Stimulated activated CD8-positive, alpha-beta memory T cell treated with anti-CD3 and anti-CD28 coated beads, Interleukin-4, amount 100 ng/mL, for 48 hours (primary cell): ENCODE measurements at regions not wholly inside any gene's neighbourhood (a gene's known extent, or its start where the extent isn't known, plus 50 kb on each side); places are given as distances from the start of the nearest gene placed in this dataset.

Experiments
- DNase-seq: peaks from one replicate; pipeline ENCODE4 v3.0.0-alpha.2; 2020

DNA sequence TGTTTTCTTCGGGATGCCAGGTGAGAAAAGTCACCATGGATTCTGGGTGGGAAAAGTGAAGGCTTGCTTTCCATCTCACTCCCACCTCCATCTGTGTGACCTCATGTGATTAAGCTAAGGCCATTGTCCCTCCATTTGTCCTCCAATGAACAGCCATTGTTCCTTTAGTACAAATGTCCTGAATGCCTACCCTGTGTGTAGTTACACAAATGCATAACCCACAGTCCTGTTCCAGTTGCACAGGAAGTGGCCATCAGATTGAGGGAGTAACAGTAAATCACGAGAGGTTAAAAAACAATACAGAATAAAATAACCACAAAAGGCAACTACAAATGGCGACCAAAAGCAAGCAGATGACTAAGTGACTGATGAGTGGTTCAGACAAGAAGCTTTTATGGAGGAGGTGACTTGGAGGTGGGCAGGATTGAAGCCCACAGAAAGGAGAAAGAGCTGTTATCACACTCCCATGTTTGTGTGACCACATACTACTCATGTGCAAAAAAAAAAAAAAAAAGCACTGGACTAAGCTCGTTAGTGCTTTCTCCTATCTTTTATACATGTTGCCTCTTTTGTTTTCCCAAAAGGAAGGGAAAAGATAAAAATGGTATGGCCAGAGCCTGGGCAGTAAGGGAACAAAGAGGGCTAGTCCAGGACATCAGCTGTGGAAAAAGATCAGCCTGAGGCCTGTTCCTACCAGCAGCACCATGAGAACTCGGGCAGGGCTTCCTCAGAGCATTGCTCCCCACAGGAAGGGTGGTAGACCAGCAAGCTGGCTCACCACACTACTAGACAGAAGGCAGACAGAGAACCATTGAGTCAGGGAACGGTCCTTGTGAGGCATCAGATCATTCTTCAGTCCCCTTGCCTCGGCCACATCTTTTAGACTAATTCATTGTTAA, 111.0 kb downstream of the TFAP2A start:
- DNase-seq, result no peak

DNA sequence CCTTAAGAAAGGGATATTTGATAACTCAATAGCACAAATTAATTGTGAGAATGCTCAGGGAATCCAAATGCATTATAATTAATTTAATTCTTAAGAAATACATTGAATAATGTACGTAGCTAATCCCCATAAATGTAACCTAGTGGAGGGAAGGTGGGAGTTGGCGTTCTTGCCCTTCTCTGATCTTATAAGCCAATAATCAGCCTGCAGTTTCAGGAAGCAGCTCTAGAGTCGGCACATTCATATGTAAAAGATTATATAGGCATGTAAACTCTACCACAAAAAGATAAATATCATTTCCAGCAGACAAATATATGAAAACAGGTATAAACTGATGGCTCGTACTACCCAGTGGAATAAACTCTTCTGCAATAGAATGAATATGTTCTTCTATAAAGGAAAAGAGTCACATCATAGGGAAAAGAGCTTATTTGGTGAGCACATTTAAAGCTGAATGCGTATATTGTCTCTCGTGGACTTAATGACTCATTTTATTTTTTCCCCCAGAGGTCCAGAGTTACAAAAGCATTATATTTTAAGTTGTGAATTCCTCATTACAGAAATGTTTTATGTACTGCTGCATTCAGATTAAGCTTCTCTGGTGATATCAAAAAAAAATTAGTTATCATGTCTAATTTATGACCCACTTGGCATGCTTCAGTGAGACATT, 112.2 kb downstream of the TFAP2A start:
- DNase-seq, result no peak

DNA sequence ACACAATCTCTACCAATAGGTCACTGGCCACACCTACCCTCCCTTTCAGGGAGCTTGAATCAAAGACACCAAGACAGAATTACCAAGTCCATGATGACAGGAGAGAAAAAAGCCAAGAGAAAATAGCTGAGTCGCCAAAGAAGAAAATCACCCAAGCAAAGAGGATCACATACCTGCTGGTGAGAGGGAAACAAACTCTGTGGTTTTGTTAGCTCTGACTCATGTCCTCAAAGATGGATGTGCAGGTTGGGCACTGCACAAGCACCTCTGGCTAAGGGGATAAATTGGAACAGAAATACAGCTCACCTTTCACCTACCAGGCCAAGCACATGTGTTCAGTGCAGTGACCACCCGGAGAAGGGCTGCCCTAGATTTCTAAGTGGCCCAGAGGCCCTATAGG, 114.8 kb downstream of the TFAP2A start:
- no peak for DNase-seq

DNA sequence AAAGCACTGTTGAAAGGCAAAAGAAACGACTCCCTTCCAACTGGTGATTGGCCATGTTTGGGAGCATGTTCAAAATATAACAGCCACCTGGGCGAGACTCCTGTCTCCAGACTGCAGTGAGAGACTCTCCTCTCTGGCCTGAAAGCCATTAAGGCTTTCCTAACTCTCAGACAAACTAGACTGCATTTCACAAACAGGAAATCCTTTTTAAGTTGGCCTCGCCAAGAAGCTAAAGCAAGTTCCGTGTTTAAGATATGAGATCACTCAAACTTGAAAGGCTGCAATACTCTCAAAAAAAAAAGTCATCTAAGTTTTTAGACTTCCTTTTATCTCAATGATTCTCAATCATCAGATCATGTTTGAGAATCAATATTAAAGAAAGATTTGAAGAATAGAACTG, 117.0 kb downstream of the TFAP2A start:
- DNase-seq, result no peak

DNA sequence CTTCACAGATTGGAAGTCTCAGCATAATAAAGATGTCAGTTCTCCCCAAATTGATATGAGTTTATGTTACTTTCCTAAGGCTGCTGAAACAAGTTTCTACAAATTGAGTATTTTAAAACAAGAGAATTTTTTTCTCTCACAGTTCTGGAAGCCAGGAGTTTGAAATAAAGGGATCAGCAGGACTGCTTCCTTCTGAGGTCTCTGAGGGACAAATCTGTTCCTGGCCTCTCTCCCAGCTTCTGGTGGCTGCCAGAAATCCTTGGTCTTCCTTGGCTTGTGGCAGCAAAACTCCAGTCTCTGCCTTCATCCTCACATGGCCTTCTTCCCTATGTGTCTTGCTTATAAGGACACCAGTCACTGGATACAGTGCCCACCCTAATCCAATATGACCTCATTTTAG, 136.1 kb downstream of the TFAP2A start:
- DNase-seq, result no peak

DNA sequence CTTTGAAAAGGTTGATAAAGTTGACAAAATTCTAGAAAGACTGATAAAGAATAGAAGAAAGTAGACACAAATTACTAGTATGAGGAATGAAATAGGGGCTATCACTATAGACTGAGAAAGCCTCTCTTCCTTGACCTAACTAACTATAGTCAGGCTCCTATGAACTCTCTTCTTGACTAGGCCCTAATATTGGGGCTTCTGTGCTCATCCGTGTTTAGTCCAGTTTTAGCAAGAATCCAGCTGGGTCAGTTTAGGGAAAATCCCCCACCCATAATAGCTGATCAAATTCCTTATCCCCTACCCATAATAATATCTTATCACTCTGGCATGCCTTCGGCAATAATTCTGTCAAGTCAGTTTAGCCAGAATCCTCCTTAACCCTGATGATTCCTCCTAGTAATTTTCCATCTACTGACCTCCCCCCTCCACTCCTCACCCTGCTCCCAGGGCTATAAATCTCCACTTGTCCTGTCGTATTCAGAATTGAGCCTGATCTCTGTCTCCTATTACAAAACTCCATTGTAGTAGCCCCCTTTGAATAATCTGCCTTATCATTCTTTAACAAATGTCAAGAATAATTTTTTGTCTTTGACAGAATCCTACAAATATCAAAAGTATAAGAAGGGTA, 138.1 kb downstream of the TFAP2A start:
- no peak for DNase-seq

DNA sequence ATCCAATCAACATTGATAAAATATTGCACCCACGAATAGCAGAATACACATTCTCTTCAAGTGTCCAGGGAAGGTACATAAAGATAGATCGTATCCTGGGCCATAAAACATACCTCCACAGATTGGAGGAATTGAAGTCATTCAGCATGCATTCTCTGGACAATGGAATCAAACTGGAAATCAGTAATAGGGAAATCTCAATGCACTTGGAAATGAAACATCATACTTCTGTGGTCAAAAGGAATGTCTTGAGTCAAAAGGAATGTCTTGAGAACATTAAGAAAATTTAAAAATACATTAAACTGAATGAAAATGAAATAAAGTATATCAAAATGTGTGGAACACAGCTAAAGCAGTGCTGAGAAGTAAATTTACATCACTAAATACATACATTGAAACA, 138.8 kb downstream of the TFAP2A start:
- DNase-seq, result no peak

DNA sequence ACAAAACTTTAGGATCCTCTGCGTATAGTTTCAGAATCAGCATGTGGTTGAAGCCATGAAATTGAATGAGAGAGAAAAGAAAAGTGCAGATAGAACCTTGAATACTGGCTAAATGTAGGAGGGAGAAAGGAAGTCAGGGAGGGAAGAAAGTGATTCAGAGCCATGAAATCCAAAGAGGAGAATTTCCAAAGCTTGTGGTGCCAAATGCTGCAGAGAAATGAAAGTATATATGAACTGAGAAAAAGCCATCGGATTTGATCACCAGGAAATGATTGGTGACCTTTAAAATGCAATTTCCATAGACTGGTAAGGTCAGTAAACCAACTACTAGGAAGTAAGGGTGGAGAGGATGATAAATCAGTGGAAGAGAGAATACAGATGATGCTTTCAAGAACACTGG, 142.3 kb downstream of the TFAP2A start:
- no peak for DNase-seq

DNA sequence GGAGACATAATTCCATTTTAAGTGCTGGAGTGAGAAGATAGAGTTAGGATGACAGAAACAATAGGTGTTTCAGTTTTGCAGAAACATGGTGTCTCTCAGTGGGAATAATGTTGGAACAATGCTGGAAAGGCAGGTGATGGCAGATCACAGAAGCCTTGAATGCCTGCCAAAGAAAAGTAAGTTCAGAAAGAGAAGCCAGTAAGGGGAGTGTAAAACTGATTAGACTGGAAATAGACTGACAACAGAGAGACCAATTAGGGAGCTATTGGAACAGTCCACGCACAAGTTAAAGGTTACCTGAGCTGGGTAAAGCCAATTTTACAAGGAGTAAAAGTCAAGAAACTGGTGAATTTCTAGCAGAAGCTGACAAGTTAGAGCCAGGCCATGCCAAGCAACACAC, 142.9 kb downstream of the TFAP2A start:
- no peak for DNase-seq

DNA sequence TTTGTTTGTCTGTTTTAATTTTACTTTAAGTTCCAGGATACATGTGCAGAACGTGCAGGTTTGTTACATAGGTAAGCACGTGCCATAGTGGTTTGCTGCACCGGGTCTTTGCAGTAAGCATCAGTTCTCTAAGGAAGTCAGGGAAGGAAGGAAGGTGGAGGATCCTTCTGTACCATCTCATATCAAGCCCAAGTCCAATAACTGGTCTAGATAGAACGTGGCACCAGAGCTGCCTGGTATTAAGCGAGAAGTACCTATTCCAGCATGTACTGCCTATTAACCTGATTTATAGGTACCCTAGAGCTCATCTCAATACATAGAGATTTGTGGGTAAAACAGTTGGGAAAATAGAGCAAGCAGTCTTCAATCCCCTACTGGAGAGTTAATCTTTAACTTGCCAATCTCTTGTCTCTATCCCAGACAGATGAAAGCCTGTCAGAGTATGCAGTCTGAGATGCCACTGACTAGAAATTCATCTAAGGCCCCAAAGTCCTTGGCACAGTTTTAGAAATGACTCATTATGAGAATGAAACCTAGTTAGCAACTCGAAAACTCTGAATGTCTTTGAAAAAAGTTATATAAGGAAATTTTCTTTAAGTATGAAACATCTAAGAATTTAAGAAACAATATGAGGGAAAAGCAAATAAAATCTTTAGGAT, 144.9 kb downstream of the TFAP2A start:
- no peak for DNase-seq

DNA sequence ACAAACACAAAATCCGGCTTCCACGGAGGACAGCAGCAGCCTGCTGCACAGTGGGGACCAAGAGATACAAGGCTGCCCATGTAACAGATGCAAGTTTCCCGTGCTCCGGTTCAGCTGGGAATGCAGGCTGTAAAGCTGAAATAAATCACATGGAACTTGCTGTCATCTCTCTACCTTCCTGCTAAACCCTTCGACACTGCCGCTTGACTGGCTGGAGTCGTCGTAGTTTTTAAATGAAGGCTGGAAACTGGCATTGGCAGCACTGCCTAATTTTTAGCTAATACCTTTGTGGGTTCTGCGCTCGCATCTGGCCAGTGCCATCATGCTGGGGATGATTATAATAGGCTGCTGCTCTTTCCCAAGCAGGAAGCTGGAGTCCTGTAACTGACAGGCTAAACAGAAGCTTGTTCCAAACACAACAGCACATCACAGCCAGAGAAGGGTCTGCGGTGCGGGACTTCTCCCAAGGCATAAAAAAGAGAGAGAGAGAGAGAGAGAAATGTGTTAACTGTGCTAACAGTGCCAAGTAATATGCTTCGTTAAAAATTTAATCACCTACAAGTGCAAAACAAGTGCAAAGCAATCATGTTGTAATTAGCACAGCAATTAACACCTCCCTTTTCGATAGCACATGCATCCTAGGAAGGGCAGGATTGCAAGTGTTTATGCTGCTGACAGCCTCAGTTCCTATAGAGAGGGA, 146.1 kb downstream of the TFAP2A start:
- DNase-seq, result no peak

DNA sequence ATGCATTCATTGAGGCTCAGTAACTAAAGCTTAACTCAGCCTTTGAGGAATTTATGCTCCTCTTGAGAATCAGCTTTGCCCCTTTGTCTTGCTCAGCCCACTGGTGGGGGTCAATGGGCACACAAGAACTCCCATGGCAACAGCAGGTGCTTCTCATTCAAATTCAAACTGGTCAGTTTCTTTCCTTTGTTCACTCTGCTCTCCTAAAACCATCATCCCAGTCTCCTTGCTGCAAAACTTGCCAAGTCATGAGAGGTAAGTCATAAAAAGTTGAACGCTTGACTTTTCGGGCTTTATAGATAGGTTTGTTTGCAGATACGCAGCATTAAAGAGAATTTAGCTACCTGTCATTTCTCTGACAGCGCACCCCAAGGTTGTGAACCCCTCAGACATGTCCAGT, 146.8 kb downstream of the TFAP2A start:
- DNase-seq, result no peak

DNA sequence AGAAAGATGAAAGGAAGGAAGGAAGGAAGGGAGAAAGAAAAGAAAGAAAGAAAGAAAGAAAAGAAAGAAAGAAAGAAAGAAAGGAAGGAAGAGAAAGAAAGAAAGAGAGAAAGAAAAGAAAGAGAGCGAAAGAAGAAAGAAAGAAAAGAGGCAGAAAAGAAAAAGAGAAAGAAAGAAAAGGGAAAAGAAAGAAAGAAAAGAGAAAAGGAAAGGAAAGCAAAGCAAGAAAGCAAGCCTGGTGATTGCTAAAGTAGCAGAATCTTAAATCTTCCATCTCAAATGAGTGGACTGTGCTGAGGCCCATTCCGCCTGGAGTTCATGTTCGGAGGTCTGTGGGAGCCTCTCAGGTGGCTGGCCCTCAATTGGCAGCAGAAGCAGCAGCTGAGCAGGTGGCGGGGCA, 148.4 kb downstream of the TFAP2A start:
- DNase-seq, result no peak

DNA sequence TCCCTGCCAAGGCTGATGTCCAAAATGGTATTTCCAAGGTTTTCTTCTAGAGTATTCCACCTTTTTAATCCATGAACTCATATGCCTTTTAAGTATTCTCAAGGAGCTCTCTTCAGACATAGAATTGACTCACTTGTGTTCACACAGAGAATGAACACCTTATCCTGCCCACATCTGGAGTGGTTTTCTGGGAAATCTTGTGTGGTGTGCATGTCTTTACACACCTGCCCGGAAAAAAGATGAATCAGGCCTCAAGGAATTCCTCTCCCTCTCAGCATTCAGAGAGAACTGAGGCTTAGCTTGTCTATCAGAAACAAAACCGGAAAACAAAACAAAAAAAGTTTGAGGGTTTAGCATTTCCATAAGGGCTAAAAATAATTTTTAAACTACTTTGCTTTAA, 148.8 kb downstream of the TFAP2A start:
- no peak for DNase-seq

DNA sequence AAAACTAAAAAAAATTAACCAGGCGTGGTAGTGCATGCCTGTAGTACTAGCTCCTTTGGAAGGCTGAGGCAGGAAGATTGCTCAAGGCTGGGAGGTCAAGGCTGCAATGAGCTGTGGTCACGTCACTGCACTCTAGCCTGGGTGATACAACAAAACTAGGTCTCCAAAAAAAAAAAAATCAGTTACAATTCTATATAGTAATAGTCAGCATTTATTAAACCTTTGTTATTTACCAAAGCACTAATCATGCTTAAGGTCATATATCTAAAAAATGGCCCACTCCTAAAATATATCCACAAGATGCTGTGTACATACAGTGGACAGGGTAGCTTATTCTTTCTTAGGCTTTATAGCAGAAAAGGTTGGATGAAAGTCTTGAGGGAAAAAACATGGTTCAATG, 152.4 kb downstream of the TFAP2A start:
- DNase-seq, result no peak

DNA sequence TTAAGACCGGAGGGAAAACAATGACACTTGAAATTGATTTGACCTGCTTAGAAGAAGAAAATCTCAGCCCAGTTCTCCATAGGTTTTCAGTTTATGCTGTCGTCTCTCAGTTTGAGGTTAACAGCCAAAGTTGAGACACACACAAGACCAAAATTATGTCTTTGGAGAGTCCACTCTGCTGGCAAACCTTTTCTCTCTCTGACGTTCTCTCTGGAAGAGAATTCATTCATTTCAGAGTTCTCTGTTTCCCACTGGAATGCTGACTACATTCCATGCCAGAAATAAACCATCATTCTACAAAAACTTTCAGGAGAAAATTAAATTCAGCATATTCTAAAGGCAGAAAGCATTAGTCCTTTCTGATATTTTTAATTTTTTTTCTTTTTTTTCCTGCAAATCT, 155.2 kb downstream of the TFAP2A start:
- DNase-seq, result no peak

DNA sequence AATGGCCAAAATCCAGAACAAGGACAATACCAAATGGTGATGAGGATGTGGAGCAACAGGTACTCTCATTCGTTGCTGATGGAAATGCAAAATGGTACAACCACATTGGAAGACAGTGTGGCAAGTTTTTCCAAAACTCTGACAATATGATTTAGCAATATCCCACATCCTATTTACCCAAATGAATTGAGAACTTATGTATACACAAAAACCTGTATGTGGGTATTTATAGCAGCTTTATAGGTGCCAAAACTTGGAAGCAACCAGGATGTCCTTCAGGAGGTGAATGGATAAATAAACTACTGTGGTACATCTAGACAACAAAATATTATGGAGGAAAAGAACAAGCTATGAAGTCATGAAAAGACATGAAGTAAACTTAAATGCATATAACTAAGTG, 156.5 kb downstream of the TFAP2A start:
- DNase-seq, result no peak

DNA sequence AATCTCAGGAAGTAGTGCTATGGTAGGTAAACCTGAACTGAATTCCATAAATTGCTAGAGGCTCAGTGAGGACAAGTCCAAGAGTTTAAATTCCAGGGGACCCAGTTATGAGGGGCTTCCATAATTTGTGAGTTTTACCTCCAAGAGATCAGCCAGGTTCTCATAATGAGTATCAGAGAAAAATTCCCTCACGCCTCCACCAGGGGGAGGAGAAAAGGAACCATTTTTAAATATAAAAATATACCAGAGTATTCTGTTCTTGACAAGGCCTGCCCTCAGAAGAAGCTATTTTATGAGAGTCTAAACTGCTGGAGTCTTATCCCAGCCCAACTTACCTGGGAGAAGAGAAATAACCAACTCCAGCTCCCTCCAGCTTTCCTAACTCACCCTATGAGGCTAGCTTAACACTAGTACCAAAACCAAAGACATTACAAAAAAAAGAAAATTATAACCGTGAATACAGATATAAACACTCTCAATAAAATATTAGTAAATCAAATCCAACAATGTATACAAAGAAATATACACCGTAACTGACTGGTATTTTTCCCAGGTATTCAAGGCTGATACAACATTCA, 158.7 kb downstream of the TFAP2A start:
- DNase-seq, result no peak

DNA sequence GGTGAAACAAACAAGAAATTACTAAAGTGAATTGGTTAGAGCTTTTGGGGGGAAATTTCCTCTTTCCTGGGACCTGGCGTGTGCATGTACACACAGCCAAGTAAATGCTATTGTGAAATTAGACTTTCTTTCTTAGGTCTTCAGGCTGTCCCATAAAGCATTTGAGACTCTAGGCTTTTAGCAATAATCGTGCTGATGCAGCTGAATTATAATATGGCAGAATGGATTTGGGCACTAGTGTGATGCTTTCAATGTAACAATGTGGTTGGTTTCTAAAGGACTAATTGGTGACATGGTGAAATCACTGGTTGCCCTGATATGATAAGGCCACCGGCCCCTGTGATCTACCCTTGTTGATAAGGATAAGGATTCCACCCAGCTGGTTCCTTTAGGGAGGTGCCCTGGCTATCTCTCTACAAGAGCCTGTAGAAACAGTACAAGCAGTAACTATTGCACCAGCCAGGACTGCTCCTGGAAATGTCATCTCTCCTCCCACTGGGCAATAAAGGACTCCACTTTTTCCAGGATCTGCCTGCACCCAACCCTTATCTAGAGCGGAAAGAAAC, 164.1 kb downstream of the TFAP2A start:
- DNase-seq, result no peak

DNA sequence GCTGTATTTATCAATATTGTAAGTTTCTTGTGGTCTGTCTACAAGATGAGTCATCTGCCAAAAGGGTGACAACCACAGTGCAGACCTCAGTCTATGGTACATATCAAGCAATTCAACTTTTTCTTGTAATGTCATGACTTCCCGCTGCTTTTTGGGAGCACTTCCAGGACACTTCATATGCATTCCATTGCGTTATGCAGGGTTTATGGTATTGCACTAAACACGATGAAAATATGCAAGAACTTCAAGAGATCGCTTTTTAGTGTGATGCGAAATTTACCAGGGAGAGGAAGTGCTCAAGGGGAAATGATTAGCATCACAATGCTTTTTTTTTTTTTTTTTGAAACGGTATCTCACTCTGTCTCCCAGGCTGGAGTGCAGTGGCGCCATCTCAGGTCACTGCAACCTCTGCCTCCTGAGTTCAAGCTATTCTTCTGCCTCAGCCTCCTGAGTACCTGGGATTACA, 166.5 kb downstream of the TFAP2A start:
- DNase-seq, result no peak

DNA sequence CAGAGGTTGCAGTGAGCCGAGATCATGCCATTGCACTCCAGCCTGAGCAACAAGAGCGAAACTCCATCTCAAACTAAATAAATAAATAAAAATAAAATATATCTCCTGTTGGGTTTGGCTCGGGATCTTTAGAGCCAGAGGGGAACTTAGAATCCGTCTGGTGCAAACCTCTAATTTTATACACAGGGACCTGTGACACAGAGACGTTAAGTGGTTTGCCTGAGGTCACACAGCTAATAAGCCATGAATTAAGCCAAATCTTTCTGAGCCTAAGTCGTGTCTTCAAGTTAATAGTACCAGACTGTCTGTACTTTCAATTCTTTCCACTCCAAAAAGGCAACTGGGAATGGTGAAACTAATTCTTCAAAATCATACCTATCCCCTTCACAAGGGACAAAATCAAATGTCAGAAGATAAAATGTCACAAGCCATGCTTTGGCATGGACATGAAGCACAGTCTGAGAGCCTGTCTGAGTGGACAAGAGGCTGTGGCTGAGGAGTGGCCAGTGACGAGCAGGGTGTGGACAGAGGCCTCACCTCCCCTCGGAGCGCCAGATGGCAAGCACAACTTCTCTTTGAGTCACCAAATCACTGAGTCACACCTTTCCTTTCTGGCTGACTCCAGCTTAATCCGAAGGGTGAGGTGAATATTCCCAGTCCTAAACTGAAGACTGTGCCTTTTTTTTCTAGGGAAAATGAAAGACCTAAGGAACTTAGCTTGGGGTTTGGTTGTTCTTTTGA, 177.4 kb downstream of the TFAP2A start:
- DNase-seq, result no peak
